K562 (cell line): ENCODE measurements at regions not wholly inside any gene's neighbourhood (a gene's known extent, or its start where the extent isn't known, plus 50 kb on each side); places are given as distances from the start of the nearest gene placed in this dataset.
A peak's percentile ranks its signal among the peaks of the same experiment; 100 is the strongest.

Source experiments
- ATAC-seq: fragments of 200-7000 bp; cut with Tn5 transposase; 3 replicates; pipeline ENCODE4 v1.9.1; 2020; ENCODE audit warnings: moderate library complexity
- BruUV-seq: library from RNA; stranded (reverse); fragments of 400-500 nt; replicated peaks from 2 replicates; lab custom pipeline; 2021; lab: Mats Ljungman, UMichigan
- CTCF ChIA-PET: fragments of 300-600 bp; formaldehyde crosslinking; extraction: SDS; loops from one replicate; lab custom pipeline; 2021; ENCODE audit warnings: low intra/inter-chr PET ratio; lab: Yijun Ruan, JAX
- POLR2A ChIA-PET: fragments of 300-600, 350-650 bp; sonication (Branson Sonifier 250); formaldehyde crosslinking; extraction: SDS; loops from one replicate; lab custom pipeline; 2021; ENCODE audit warnings: antibody characterized with exemption, inconsistent platforms; lab: Yijun Ruan, JAX
- DNase-seq, 4 experiments: peaks; one replicate each; pipeline versions ENCODE4 v3.0.0 to v3.0.0-alpha.2; 2011 to 2018; ENCODE audit warnings: low spot score in 3 of 4, mixed read lengths in 3 of 4; ENCODE audit errors: extremely low read depth in 1 of 4
- FAIRE-seq: peaks from 2 replicates; lab custom pipeline; 2011; peaks lifted over from hg19 to GRCh38; lab: Jason Lieb, UNC
- H2AFZ ChIP-seq: 2 replicates; pipeline ENCODE4 v1.6.0; 2011; ENCODE audit warnings: low read depth, low read length, control low read depth, inconsistent platforms
- H3K27ac ChIP-seq: fragments of 200-600 bp; 3 replicates; pipeline ENCODE4 v1.8.0; 2011; ENCODE audit warnings: low read depth, mild to moderate bottlenecking, control low read depth, inconsistent platforms, low read length, moderate library complexity, mixed read lengths; ENCODE audit errors: extremely low read depth
- H3K27me3 ChIP-seq, 2 experiments: fragments of 300-600 bp in 1 of 2; 2 replicates in 1 of 2; 3 replicates in 1 of 2; pipeline versions ENCODE4 v1.6.0 to v1.8.0; 2011; ENCODE audit warnings: inconsistent platforms in 2 of 2, low read length in 2 of 2, mild to moderate bottlenecking in 1 of 2, mixed read lengths in 1 of 2, moderate library complexity in 1 of 2; ENCODE audit not compliant: control insufficient read depth in 2 of 2, insufficient read depth in 2 of 2
- H3K36me3 ChIP-seq: fragments of 300-600 bp; 3 replicates; pipeline ENCODE4 v1.8.0; 2011; ENCODE audit warnings: mild to moderate bottlenecking, low read length, inconsistent platforms; ENCODE audit not compliant: control insufficient read depth, insufficient read depth
- H3K4me1 ChIP-seq, 2 experiments: fragments of 200-600 bp in 1 of 2; replicated peaks in 1 of 2; 2 replicates in 1 of 2; 3 replicates in 1 of 2; pipeline versions ENCODE4 v1.5.1 to v1.8.0; 2011; ENCODE audit warnings: inconsistent platforms in 2 of 2, low read length in 2 of 2, mild to moderate bottlenecking in 1 of 2, mixed read lengths in 1 of 2, moderate library complexity in 1 of 2; ENCODE audit not compliant: control insufficient read depth in 2 of 2, insufficient read depth in 2 of 2
- H3K4me2 ChIP-seq: 2 replicates; pipeline ENCODE4 v1.6.1; 2011; ENCODE audit warnings: low read length, control low read depth, inconsistent platforms, mixed read lengths; ENCODE audit not compliant: insufficient read depth
- H3K4me3 ChIP-seq: fragments of 200-600 bp; sonication (generic), shearing (Covaris generic); 2 replicates; pipeline ENCODE4 v1.5.1; 2016; ENCODE audit warnings: control low read depth, inconsistent platforms
- H3K79me2 ChIP-seq: fragments of 200-600 bp; 3 replicates; pipeline ENCODE4 v1.8.0; 2011; ENCODE audit warnings: low read length, inconsistent platforms; ENCODE audit not compliant: control insufficient read depth, insufficient read depth
- H3K9ac ChIP-seq, 2 experiments: 2 replicates each; pipeline versions ENCODE4 v1.6.0 to v1.6.1; 2011; ENCODE audit warnings: low read depth in 2 of 2, low read length in 2 of 2, control low read depth in 1 of 2, inconsistent platforms in 1 of 2, mild to moderate bottlenecking in 1 of 2, mixed read lengths in 1 of 2; ENCODE audit not compliant: insufficient read depth in 1 of 2
- H3K9me1 ChIP-seq: one replicate; pipeline ENCODE4 v1.6.0; 2011; ENCODE audit warnings: inconsistent platforms, mild to moderate bottlenecking, low read length, moderate library complexity; ENCODE audit not compliant: control insufficient read depth, insufficient read depth
- H3K9me3 ChIP-seq: replicated peaks from 2 replicates; pipeline ENCODE4 v1.5.1; 2011; ENCODE audit warnings: low read depth, low read length, inconsistent platforms; ENCODE audit not compliant: control insufficient read depth, insufficient read depth
- H4K20me1 ChIP-seq: replicated peaks from 2 replicates; pipeline ENCODE4 v1.6.1; 2011; ENCODE audit warnings: low read length, inconsistent platforms, mixed read lengths; ENCODE audit not compliant: control insufficient read depth, insufficient read depth
- ARID1B ChIP-seq: fragments of 450-650 bp; IDR thresholded peaks from 2 replicates; pipeline ENCODE4 v1.6.1; 2016; ENCODE audit warnings: antibody characterized with exemption, mild to moderate bottlenecking, inconsistent platforms
- ATF1 ChIP-seq, 2 experiments: fragments of 450-650 bp in 1 of 2; IDR thresholded peaks; 2 replicates each; pipeline ENCODE4 v1.6.1; 2016; ENCODE audit warnings: missing compliant biosample characterization in 1 of 2, missing genetic modification characterization in 1 of 2
- FOSL1 ChIP-seq: fragments of 200-800 bp; sonication (Bioruptor generic); conservative IDR thresholded peaks from 2 replicates; pipeline ENCODE4 v1.6.1; 2016; ENCODE audit warnings: missing genetic modification characterization, missing compliant biosample characterization
- HDGF ChIP-seq: fragments of 450-650 bp; IDR thresholded peaks from 2 replicates; pipeline ENCODE4 v1.6.1; 2016
- SMARCA4 ChIP-seq: fragments of 450-650 bp; IDR thresholded peaks from 2 replicates; pipeline ENCODE4 v1.6.1; 2016
- SRSF9 ChIP-seq: fragments of 200-400 bp; formaldehyde crosslinking; IDR thresholded peaks from 2 replicates; pipeline ENCODE4 v1.6.1; 2017; ENCODE audit warnings: low read depth, low read length, borderline replicate concordance
- TCF3 ChIP-seq: sonication (generic); formaldehyde crosslinking; IDR thresholded peaks from 2 replicates; pipeline ENCODE4 v1.4.0; 2020; ENCODE audit warnings: mild to moderate bottlenecking, missing genetic modification reagents
- ZBTB8A ChIP-seq: fragments of 450-650 bp; IDR thresholded peaks from 2 replicates; pipeline ENCODE4 v1.6.1; 2018; ENCODE audit warnings: mild to moderate bottlenecking, moderate library complexity; ENCODE audit not compliant: partially characterized antibody
- ZNF589 ChIP-seq: fragments of 200-800 bp; sonication (Bioruptor generic); IDR thresholded peaks from 2 replicates; pipeline ENCODE4 v1.6.1; 2016; ENCODE audit warnings: low read depth, missing genetic modification characterization, missing compliant biosample characterization
- ZNF79 ChIP-seq: fragments of 250-450 bp; sonication (Bioruptor Pico); IDR thresholded peaks from 2 replicates; pipeline ENCODE4 v1.4.0; 2020; ENCODE audit warnings: low read depth, mild to moderate bottlenecking, moderate library complexity
- WGBS: fragments of 100-300 bp; shearing (Covaris generic); methylation state at CpG from one replicate; pipeline ENCODE4 v1.1.6; 2016; ENCODE audit warnings: low coverage, mixed read lengths; ENCODE audit not compliant: insufficient coverage; ENCODE audit errors: missing lambda C conversion rate; 5-methylcytosine and 5-hydroxymethylcytosine counted together
- in situ Hi-C: fragments of 300-500 bp; cut with MboI; formaldehyde crosslinking; loops from 4 replicates; pipeline ENCODE4 v1.15.0; 2018; ENCODE audit warnings: inconsistent platforms, mixed read lengths
- intact Hi-C: fragments of 100-400 bp; cut with micrococcal nuclease; formaldehyde crosslinking; loops from 2 replicates; pipeline ENCODE4 v1.14.2; 2022
- TF ChIP-seq, protein P1 (sequence below): fragments of 150-350 bp; IDR thresholded peaks from 2 replicates; pipeline ENCODE4 v1.6.1; 2014; ENCODE audit warnings: low read depth, mild to moderate bottlenecking, low read length, borderline replicate concordance

GRCh38 chr3:152175528-152175889 lies 93.2 kb upstream of the MBNL1 start:
- FAIRE-seq (no peak), DNase-seq (no peak), ATAC-seq (no peak; the same call in 2 of the 3 replicates)
- no peaks in the 10 kb centered on the region for H3K79me2 ChIP-seq
- no peaks in the 10 kb centered on the region for H3K9me1 ChIP-seq
- ChIA-PET POLR2A (no interaction called here), CTCF (no interaction called here)
- intact Hi-C loops, result no loop called here
- no peak overlapping the region for H3K27ac ChIP-seq
- peaks cover 2% of the 10 kb centered on the region for H3K9me3 ChIP-seq
- H3K27me3 ChIP-seq, result no peaks in the 10 kb centered on the region
- BruUV-seq, result no TSS peak
- no peak overlapping the region for H3K4me3 ChIP-seq
- in situ Hi-C loops, result loop anchor here (10.0 kb wide), 1 partner anchor 269 kb away; no protein-coding TSS in a partner anchor
- H3K9ac ChIP-seq, result no peak overlapping the region
- no peak overlapping the region for H3K4me2 ChIP-seq
- H4K20me1 ChIP-seq, result no peaks in the 10 kb centered on the region
- peaks cover 0 to 5% of the 10 kb centered on the region in 2 experiments; a peak in 3 of 5 replicates for H3K4me1 ChIP-seq
- peak overlapping the region; percentile 57; the same call in 1 of the 2 replicates for H2AFZ ChIP-seq
- 29% methylated on average over 2 of the region's 2 CpGs for WGBS
- TF ChIP-seq TCF3 (peak; percentile 26; the same call in 1 of the 2 replicates), SRSF9 (no peak), FOSL1 (tag) (peak; percentile 47; the same call in 1 of the 2 replicates), ARID1B (peak; percentile 22; the same call in 1 of the 2 replicates)
- no peaks in the 10 kb centered on the region for H3K36me3 ChIP-seq

- FAIRE-seq, result no peak
- Histone ChIP-seq H4K20me1 (no peaks in the 10 kb centered on the region), H3K36me3 (no peaks in the 10 kb centered on the region), H3K9ac (no peak overlapping the region), H3K4me2 (no peak overlapping the region), H2AFZ (no peak overlapping the region), H3K4me1 (peaks cover 0 to 5% of the 10 kb centered on the region in 2 experiments; a peak in 3 of 5 replicates), H3K27me3 (no peaks in the 10 kb centered on the region), H3K9me3 (peaks cover under 1% of the 10 kb centered on the region), H3K9me1 (no peaks in the 10 kb centered on the region), H3K27ac (no peak overlapping the region), H3K79me2 (no peaks in the 10 kb centered on the region), H3K4me3 (no peak overlapping the region)
- 58% methylated on average over 2 of the region's 2 CpGs for WGBS
- ATAC-seq, result no peak
- ChIA-PET CTCF (no interaction called here), POLR2A (interaction anchor here (0.8 to 1.2 kb wide), 2 partner anchors 9 to 37 kb away, joined by 3 to 4 read pairs; no protein-coding TSS in a partner anchor)
- intact Hi-C loops (no loop called here), in situ Hi-C loops (loop anchor here (10.0 kb wide), 1 partner anchor 269 kb away; no protein-coding TSS in a partner anchor)
- BruUV-seq, result no TSS peak
- no peak for DNase-seq
- TF ChIP-seq ZNF79 (CRISPR knock-in tag) (no peak), FOSL1 (tag) (no peak), ATF1 (CRISPR knock-in tag; IDR thresholded peaks at IDR 0.05) (no peak), ATF1 (tag; IDR thresholded peaks at IDR 0.05) (no peak), ZNF589 (no peak), SMARCA4 (no peak), HDGF (no peak), ZBTB8A (no peak)
- TF ChIP-seq, protein P1, sequence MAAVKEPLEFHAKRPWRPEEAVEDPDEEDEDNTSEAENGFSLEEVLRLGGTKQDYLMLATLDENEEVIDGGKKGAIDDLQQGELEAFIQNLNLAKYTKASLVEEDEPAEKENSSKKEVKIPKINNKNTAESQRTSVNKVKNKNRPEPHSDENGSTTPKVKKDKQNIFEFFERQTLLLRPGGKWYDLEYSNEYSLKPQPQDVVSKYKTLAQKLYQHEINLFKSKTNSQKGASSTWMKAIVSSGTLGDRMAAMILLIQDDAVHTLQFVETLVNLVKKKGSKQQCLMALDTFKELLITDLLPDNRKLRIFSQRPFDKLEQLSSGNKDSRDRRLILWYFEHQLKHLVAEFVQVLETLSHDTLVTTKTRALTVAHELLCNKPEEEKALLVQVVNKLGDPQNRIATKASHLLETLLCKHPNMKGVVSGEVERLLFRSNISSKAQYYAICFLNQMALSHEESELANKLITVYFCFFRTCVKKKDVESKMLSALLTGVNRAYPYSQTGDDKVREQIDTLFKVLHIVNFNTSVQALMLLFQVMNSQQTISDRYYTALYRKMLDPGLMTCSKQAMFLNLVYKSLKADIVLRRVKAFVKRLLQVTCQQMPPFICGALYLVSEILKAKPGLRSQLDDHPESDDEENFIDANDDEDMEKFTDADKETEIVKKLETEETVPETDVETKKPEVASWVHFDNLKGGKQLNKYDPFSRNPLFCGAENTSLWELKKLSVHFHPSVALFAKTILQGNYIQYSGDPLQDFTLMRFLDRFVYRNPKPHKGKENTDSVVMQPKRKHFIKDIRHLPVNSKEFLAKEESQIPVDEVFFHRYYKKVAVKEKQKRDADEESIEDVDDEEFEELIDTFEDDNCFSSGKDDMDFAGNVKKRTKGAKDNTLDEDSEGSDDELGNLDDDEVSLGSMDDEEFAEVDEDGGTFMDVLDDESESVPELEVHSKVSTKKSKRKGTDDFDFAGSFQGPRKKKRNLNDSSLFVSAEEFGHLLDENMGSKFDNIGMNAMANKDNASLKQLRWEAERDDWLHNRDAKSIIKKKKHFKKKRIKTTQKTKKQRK, result no peak
These were observed 92.5 kb upstream of the MBNL1 start for GRCh38 chr3:152176241-152176640.
